Fibroblast of skin of left biceps (primary cell): ENCODE measurements at regions not wholly inside any gene's neighbourhood (a gene's known extent, or its start where the extent isn't known, plus 50 kb on each side); places are given as distances from the start of the nearest gene placed in this dataset.
"Not testable (repeated sequence)": the region's sequence is repeated elsewhere in the genome, so short reads cannot be mapped to it uniquely, and the experiment has no call there.

Experiments used
- DNase-seq, 2 experiments: peaks; one replicate each; pipeline ENCODE4 v3.0.0-alpha.2; 2013; ENCODE audit warnings: low read depth in 2 of 2

DNA sequence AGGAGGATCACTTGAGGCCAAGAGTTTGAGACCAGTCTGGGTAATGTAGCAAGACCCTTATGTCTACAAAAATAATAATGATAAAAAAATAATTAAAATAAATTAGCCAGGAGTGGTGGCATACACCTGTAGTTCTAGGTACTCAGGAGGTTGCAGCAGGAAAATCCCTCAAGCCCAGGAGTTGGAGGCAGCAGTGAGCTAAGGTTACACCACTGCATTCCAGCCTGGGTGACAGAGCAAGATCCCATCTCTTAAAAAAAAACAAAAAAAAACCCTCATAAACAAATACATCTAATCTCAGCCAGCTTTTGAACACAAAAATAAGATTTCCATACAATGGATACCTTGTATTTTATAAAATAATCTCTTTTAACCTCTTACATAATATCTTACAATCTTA lies 363.3 kb upstream of the KLF4 start:
- no peak for DNase-seq

DNA sequence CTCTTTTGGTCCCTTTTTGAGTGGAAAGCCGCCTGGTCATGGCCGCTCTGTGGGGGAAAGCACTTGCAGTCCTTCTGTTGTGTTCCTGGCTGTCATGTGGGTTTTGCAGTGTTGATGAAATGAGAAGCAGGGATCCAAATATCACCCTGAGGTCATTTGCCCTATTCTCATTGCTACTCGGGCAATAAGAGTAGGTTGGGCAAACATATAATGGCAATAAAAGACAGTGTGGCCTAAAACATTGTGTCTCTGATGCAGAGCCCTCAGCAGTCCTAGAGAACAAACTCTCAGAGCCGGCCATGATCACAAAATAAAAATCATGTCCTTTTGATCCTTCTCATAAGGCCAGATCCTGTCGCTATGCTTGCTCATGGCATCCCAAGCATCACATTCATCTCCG lies 361.1 kb upstream of the KLF4 start:
- DNase-seq: no peak

DNA sequence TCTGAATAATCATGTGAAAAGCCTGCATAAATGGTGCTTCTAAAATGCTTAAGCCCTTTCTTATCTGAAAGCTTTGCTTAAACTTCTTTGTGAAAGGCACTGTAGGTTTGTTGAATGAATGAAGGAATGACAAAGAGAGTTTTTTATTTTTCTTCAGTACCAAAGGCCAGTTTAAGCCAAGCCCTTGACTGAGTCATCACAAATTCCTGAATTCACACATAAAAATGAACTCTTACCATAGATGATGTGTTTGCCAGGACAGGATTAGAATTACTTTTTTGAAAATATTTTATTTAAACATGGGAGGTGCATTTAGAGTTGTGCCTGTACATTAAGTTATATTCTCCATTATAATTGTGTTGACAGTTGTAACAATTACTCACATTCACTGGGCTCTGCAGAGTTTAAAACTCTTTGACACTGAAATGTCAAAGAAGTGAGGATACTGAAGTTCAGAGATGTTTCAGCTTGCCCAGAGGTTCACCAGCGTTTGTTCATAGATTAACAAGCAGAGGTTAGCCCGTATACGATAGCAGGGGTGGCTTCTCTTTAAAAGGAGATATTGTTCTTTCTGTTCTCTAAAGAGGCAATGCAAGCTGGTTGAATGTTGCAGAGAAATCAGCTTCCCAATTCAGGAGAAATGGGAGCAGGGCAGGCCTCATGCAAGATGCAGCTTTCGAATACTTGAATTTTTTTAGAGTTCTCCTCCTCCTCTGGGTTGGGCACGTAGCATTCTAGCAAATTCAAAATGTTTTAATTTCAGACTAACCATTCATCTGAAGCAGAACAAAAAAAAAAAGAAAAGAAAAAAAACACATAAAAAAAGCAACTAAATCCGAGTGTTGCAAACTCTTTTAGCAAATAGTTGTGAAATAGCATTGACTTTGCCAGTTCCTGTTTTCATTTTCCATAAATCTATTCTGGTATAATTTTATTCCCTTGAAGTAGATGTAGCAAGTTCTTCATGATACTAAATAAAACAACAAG lies 358.7 kb upstream of the KLF4 start:
- peak; percentile 9 to 10 for DNase-seq

DNA sequence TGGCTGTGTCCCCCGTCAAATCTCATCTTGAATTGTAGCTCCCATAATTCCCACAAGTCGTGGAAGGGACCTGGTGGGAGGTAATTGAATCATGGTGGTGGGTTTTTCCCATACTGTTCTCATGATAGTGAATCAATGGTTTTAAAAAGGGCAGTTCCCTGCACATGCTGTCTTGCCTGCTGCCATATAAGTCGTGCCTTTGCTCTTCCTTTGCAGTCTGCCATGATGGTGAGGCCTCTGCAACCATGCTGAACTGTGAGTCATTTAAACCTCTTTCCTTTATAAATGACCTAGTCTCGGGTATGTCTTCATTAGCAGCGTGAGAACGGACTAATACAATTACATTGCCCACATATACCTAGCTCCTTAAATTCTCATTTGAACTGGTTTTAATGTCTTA lies 353.0 kb upstream of the KLF4 start:
- no peak for DNase-seq

DNA sequence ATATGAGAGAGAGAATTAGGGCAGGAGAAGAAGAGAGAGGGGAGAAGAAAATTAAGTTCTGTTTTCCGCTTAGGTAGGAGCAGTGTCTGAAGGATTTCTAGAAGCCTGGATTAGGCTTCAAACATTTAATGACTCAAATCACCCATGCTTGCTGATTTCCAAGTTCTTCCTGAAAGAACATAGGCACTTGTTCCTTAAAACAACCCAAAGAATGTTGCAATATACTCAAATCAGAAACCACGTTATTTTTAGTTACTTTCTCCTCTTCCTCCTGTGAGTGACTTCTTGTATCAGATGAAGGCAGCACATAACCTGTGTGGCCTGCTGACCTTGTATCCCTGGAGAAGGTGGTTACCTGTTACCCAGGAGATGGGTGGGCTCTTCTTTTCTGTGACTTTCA lies 351.5 kb upstream of the KLF4 start:
- DNase-seq: no peak

DNA sequence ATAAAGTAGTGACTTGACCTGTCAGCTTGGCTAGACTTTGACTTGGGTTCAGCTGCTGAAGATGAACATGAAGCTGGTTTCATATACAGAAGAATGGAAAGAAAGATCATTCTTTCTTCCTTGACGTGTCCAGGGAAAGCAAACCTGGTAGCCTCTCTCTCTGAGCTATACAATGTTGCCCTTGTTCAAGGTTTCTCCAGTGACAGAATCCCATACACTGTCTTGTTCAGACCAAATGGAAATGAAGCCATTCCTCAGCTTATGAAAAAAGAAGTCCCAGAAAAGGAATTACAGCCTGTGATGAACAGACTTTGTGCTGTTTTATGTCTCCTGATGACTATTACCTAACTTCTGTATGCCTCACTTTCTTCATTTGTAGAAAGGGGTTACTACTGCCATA lies 349.8 kb upstream of the KLF4 start:
- DNase-seq: no peak

DNA sequence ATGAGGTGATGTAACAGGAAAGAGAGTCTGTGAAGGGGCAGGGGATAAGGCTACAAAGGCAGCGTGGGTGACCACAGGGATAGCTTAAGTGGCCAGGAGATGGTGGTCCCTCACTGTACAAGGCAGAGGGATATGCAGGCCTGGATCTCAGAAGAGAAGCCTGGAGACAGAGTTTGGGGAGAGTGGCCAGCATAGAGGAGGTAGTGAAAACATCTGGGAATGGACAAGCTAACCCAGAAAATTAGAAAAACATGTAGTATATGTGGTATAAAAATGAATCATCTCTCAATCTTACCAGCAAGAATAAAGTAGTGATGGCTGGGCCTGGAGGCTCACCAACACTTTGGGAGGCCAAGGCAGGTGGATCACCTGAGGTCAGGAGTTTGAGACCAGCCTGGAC lies 349.2 kb upstream of the KLF4 start:
- DNase-seq: no peak

DNA sequence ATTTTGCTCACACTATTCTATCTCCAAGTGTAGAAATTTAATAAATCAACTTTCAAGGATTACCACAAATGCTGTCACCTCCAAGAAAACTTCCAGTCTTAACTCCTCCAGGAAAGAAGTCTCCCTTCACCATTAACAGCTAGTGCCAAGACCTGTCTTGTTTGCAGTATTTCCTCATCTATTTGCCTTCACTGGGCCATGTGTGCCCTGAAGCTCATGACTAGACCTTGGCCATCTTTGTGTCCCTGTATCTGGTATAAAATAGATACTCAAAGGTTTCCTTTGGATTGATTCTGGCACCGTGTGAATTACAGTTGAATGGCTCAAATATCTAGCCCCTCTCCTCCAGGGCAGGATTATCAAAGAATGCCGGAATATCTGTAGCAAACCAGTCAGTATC lies 346.7 kb upstream of the KLF4 start:
- DNase-seq: no peak

DNA sequence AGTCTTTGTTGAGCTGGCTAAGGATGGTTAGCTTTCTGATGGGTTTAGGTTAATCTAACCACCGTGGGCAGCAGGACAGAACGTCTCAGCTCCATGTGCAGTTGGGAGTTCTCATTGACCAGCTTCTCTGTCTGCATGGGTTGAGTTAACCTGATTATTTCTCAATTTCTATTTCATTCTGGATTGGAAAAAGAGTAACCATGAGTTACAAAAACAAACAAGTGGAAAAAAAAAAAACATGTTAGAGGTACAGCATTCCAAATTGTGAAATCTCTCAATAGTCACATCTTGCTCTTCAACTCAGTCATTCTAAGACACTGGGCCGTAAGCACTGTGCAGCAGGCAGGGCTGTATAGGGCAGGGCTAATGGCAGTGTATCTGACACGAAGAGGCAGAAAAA lies 343.7 kb upstream of the KLF4 start:
- DNase-seq: no peak

DNA sequence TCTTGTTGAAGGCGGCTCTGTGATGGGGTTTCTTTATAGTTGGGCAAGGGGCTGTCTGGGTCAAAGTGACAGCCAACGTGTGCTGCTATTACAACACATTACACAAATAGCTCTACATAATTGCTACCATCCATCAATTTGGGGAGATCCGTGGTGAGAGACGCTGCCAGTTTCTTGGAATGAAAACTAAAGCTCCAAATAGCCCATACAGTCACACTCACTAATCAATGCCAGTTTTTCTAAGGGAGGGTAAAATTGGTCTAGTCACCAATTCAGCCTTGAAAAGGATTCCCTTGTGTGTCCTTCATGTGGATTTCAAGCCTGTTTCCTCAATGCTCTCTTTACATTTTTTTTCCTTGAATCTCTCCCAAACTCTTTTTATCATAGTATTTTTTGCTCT lies 343.3 kb upstream of the KLF4 start:
- no peak for DNase-seq

DNA sequence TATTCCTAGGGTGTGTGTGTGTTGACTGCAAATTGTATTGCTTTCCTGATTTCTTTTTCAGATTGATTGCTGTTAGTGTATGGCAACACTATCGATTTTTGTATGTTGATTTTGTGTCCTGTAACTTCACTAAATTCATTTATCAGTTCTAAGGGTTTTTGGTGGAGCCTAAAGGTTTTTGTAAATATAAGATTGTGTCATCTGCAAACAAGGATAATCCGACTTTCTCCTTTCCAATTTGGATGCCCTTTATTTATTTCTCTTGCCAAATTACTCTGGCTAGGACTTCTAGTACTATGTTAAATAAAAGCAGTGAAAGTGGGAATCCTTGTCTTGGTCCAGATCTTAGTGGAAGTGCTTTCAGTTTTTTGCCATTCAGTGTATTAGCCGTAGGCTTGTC lies 340.9 kb upstream of the KLF4 start:
- DNase-seq: no peak

DNA sequence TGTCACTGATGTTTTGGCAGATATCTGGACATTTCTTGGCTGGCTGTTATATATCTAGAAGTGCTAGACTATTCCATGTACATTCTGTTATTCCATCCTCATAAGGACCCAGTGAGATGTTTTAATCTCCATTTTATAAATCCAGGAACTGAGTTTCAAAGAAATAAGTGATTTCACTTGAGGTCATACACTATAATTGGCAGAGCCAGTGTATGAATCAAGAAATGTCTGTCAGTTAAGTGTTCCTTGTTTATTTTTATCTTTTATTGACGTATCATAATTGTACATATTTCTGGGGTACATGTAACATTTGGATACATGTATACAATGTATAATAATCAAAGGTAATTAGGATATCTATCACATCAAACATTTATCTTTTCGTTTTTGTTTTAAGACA lies 338.3 kb upstream of the KLF4 start:
- no peak for DNase-seq

DNA sequence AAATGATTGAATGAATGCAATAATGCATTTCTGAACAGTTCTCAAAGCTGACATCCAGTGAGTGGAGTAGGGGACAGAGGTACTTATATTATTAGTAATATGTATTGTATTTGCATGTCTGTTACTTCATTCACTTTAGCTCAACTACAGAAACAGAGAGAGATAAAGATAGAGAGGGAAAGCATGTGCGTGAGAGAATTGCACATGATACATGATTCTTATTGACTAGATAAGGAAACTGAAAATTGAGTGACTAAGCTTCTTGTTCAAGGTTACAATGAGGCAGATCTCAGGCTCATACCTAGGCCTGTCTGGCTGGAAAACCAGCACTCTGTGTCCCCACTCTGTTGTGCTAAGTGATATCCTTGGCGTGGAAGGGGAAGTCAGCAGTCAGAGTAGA lies 337.7 kb upstream of the KLF4 start:
- no peak for DNase-seq

DNA sequence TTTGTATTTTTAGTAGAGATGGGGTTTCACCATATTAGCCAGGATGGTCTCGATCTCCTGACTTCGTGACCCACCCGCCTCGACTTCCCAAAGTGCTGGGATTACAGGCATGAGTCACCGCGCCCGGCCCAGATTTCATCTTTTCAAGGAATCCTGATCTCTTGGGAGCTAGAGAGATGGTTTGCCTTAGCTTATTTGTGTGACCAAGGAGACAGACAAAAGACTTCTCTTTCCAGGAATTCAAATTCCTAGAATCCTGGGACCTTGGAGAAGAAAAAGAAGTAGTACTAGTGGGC lies 337.1 kb upstream of the KLF4 start:
- DNase-seq: not testable (repeated sequence)

DNA sequence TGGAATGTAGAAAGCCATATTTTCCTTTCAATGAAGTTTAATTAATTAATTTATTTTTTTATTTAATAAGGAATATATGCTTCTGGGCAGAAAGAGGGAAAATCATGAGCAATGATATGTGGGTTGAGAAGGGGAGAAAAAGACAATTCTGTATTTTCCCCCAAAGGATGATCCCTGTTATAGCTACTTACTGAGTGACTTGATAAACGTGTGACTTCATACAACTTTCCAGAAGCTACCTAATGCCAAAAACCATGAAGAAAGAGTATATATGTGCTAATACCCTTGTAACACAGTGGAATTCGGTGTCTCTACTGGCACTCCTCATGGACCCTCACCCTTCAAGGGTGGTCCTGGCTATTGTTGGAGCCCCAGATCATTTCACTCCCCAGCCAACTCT lies 335.0 kb upstream of the KLF4 start:
- no peak for DNase-seq

DNA sequence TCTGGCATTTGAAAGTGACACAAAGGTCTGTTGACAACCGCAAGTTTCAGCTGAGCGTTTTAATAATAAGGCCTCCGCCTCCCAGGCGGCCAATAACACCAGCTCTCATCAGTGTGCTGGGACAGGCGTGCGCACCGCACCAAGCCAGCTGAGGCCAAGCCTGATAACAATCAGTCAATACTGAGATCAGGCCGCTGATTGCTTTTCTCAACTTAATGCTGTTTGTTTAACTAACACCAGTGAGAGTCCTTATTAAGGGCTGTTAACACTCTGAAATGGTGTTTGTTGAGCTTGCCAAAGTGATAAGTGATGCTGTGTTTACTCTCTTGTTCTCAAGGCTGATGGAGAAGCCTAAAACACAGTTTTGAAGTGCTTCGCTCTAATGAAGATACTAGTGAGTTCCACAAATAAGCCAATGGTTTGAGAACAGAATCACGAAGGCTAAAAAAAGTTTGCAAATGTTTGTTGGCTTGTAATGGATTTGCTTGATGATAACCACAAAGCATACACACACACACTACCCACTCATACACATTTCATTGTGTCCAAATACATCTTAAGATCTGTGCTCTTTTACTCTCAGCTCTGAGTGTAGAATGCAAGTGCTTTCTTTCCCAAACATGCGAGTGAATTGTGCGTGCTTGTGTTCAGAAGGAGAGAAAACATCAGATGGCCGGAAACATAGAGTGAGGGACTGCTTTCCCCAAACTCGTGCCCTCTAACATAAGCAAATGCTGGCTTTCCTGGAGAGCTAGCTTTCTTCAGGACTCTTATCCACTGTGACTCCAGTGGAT lies 330.4 kb upstream of the KLF4 start:
- DNase-seq: no peak

DNA sequence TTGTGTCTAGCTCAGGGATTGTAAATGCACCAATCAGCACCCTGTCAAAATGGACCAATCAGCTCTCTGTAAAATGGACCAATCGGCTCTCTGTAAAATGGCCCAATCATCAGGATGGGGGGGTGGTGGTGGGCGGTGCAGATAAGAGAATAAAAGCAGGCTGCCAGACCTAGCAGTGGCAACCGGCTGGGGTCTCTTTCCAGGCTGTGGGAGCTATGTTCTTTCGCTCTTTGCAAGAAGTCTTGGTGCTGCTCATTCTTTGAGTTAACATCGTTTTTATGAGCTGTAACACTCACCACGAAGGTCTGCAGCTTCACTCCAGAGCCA lies 328.9 kb upstream of the KLF4 start:
- DNase-seq: not testable (repeated sequence)

DNA sequence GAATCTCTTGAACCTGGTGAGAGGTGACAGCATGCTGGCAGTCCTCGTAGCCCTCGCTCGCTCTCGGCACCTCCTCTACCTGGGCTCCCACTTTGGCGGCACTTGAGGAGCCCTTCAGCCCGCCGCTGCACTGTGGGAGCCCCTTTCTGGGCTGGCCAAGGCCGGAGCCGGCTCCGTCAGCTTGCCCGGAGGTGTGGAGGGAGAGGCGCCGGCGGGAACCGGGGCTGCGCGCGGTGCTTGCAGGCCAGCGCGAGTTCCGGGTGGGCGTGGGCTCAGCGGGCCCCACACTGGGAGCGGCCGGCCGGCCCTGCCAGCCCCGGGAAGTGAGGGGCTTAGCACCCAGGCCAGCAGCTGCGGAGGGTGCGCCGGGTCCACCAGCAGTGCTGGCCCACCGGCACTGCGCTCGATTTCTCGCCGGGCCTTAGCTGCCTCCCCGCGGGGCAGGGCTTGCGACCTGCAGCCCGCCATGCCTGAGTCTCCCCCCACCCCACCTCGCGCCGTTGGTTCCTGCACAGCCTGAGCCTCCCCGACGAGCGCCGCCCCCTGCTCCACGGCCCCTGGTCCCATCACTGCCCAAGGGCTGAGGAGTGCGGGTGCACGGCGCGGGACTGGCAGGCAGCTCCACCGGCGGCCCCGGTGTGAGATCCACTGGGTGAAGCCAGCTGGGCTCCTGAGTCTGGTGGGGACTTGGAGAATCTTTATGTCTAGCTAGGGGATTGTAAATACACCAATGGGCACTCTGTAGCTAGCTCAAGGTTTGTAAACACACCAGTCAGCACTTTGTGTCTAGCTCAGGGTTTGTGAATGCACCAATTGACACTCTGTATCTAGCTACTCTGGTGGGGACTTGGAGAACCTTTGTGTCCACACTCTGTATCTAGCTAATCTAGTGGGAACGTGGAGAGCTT lies 328.3 kb upstream of the KLF4 start:
- DNase-seq: not testable (repeated sequence)

DNA sequence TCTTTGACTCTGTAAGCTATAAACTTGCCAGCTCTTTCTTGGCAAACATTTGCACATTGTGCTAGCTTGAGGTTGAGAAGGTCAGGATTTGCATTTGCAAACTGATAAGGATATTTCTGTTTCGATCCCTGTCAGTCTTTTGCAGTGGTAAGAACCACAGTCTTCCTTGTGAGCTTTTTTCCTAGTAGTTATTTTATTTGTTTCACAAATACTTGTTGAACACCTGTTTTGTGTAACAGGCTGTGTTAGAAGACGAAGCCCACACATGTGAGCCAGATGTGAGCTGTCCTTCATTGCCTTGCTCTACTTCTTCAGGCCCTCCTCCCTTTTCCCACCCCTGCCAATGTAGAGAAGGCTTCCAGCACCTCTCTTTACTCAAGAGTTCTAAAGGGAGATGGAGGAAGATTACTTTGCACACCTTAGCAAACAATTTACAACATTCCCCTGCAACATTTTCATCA lies 327.0 kb upstream of the KLF4 start:
- DNase-seq: no peak

DNA sequence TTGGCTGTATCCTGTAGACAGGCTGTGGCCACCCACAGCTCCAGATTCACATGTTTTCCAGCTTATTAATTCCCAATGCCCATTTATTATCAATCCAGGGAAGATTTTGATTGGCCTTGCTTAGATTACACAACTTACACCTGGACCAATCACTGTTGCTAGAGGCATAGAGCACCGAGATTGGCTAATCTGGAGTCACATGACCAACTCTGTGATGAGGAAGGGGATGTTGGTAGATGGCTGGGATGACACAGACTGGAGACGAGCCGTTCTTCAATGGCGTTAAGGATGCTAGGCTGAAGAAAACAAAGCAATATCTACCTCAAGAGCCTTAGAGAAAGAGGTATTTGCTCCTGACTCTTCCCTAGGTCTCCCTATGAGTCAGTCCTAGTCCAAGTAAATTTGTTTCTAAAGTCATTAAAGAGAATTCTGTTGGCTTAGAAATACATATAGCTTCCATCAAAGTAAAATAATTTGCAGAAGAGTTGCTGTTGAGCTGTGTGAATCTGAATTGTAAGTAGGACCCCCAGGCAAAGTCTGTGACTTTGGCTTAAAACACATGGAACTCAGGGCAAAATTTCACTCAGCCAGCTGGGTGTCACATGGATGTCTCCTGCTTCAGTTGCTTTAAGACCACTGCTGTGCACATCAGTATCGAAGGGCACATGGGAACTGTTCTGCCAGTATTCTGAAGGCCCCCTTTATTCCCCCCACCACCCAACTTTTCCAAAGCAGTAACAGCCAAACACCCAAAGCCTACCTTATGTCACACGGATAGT lies 326.4 kb upstream of the KLF4 start:
- no peak for DNase-seq

DNA sequence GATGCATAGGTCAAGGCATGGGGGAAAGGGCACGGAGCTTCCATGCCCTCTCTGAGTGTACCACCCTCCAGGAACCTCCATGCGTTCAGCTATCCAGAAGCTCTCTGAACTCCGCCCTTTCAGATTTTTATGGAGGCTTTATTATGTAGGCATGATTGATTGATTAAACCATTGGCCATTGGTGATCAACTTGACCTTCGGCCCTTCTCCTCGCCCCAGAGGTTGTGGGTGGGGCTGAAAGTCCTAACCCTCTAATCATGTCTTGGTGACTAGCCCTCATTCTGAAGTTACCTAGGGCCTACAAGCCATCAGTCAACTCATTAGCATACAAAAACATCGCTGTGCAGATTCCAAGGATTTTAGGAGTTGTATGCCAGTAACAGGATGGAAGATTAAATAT lies 323.7 kb upstream of the KLF4 start:
- no peak for DNase-seq
